Lower leg skin (tissue), 4 donors: ENCODE measurements at regions not wholly inside any gene's neighbourhood (a gene's known extent, or its start where the extent isn't known, plus 50 kb on each side); places are given as distances from the start of the nearest gene placed in this dataset.

Source experiments
- DNase-seq, 2 donors: peaks; one replicate each; pipeline ENCODE4 v3.0.0-alpha.2; 2019; ENCODE audit warnings: low spot score in 2 of 2
- H3K4me3 ChIP-seq: fragments of 200-600 bp; sonication (generic); 2 replicates; pipeline ENCODE4 v1.5.1; 2017; ENCODE audit warnings: mild to moderate bottlenecking, low read depth; ENCODE audit not compliant: poor library complexity, severe bottlenecking
- CTCF ChIP-seq, 3 donors: fragments of 450-650 bp; IDR thresholded peaks; one replicate each; pipeline ENCODE4 v1.5.1; 2016; ENCODE audit warnings: antibody characterized with exemption in 3 of 3, mild to moderate bottlenecking in 3 of 3, moderate library complexity in 2 of 3
- POLR2A ChIP-seq, 2 donors: fragments of 450-650 bp; IDR thresholded peaks; one replicate each; pipeline ENCODE4 v1.6.1; 2016 to 2017; ENCODE audit warnings: antibody characterized with exemption in 2 of 2, mild to moderate bottlenecking in 1 of 2, moderate library complexity in 1 of 2
- WGBS, 2 donors: methylation state at CpG; one replicate each; pipeline ENCODE4 v1.1.5; 2018; 5-methylcytosine and 5-hydroxymethylcytosine counted together
- intact Hi-C: fragments of 100-400 bp; cut with DNase I; formaldehyde crosslinking; loops from one replicate; pipeline ENCODE4 v1.15.0; 2023; ENCODE audit warnings: low total_unique reads

- no peak for DNase-seq
- no peak overlapping the region for H3K4me3 ChIP-seq
- TF ChIP-seq POLR2A (IDR thresholded peaks at IDR 0.05) (no peak), CTCF (IDR thresholded peaks at IDR 0.05) (no peak)
- intact Hi-C loops, result no loop called here
- 60 to 63% methylated on average over 2 of the region's 2 CpGs for WGBS, 2 donors
These were observed 541.9 kb upstream of the CELF2 start for GRCh38 chr10:10475812-10476211.

GRCh38 chr10:10477844-10478243 lies 539.8 kb upstream of the CELF2 start:
- DNase-seq, result no peak
- H3K4me3 ChIP-seq, result no peak overlapping the region
- TF ChIP-seq POLR2A (IDR thresholded peaks at IDR 0.05), result no peak
- TF ChIP-seq CTCF (IDR thresholded peaks at IDR 0.05), result no peak
- intact Hi-C loops, result no loop called here
- 62 to 69% methylated on average over 2 of the region's 2 CpGs for WGBS, 2 donors

GRCh38 chr10:10479465-10479864 lies 538.2 kb upstream of the CELF2 start:
- intact Hi-C loops, result no loop called here
- WGBS, 2 donors, result 80 to 81% methylated on average over 9 of the region's 9 CpGs
- no peak for TF ChIP-seq POLR2A (IDR thresholded peaks at IDR 0.05)
- TF ChIP-seq CTCF (IDR thresholded peaks at IDR 0.05), result no peak
- no peak overlapping the region for H3K4me3 ChIP-seq
- no peak for DNase-seq

- H3K4me3 ChIP-seq, result no peak overlapping the region
- no peak for DNase-seq
- 48 to 55% methylated on average over 4 of the region's 4 CpGs for WGBS, 2 donors
- intact Hi-C loops, result no loop called here
- no peak for TF ChIP-seq POLR2A (IDR thresholded peaks at IDR 0.05)
- no peak for TF ChIP-seq CTCF (IDR thresholded peaks at IDR 0.05)
These were observed 535.1 kb upstream of the CELF2 start for GRCh38 chr10:10482613-10483012.

- intact Hi-C loops, result no loop called here
- DNase-seq, result no peak
- TF ChIP-seq POLR2A (IDR thresholded peaks at IDR 0.05) (no peak), CTCF (IDR thresholded peaks at IDR 0.05) (no peak)
- H3K4me3 ChIP-seq, result no peak overlapping the region
- WGBS, 2 donors, result 93 to 95% methylated on average over 3 of the region's 3 CpGs
These were observed 528.6 kb upstream of the CELF2 start for GRCh38 chr10:10489076-10489475.

GRCh38 chr10:10489805-10490571 lies 527.7 kb upstream of the CELF2 start:
- WGBS, 2 donors, result 82 to 85% methylated on average over 1 of the region's 1 CpG
- intact Hi-C loops, result no loop called here
- DNase-seq, result no peak
- no peak overlapping the region for H3K4me3 ChIP-seq
- no peak for TF ChIP-seq POLR2A (IDR thresholded peaks at IDR 0.05)
- no peak for TF ChIP-seq CTCF (IDR thresholded peaks at IDR 0.05)
